C1 segment of cervical spinal cord (tissue), 14 donors: ENCODE measurements at regions not wholly inside any gene's neighbourhood (a gene's known extent, or its start where the extent isn't known, plus 50 kb on each side); places are given as distances from the start of the nearest gene placed in this dataset.

Source experiments
- DNase-seq, 14 donors: peaks; one replicate each; lab custom pipeline; 2025; lab: John Stamatoyannopoulos, UW

- DNase-seq: no peak
Observed at GRCh38 chr1:30409476-30410152, 313.8 kb downstream of the MATN1 start.

- no peak for DNase-seq
Observed at GRCh38 chr1:30407865-30408580, 315.4 kb downstream of the MATN1 start.

GRCh38 chr1:30406996-30407864 lies 316.2 kb downstream of the MATN1 start:
- DNase-seq: no peak

- no peak for DNase-seq
Observed at GRCh38 chr1:30405631-30406212, 317.7 kb downstream of the MATN1 start.

- DNase-seq: no peak
Observed at GRCh38 chr1:30405081-30405480, 318.3 kb downstream of the MATN1 start.

- DNase-seq: no peak
Observed at GRCh38 chr1:30404341-30404740, 319.0 kb downstream of the MATN1 start.

GRCh38 chr1:30403726-30404125 lies 319.7 kb downstream of the MATN1 start:
- no peak for DNase-seq

- DNase-seq: no peak
Observed at GRCh38 chr1:30403061-30403645, 320.2 kb downstream of the MATN1 start.

- DNase-seq: no peak
Observed at GRCh38 chr1:30402031-30402430, 321.4 kb downstream of the MATN1 start.

- no peak for DNase-seq
Observed at GRCh38 chr1:30400507-30400906, 322.9 kb downstream of the MATN1 start.

GRCh38 chr1:30399026-30399425 lies 324.4 kb downstream of the MATN1 start:
- DNase-seq: no peak

- no peak for DNase-seq
Observed at GRCh38 chr1:30397576-30397975, 325.8 kb downstream of the MATN1 start.

GRCh38 chr1:30395631-30396030 lies 327.8 kb downstream of the MATN1 start:
- DNase-seq: no peak

GRCh38 chr1:30388386-30388785 lies 335.0 kb downstream of the MATN1 start:
- no peak for DNase-seq

- no peak for DNase-seq
Observed at GRCh38 chr1:30386156-30386926, 337.0 kb downstream of the MATN1 start.

GRCh38 chr1:30385246-30385995 lies 338.0 kb downstream of the MATN1 start:
- no peak for DNase-seq

- no peak for DNase-seq
Observed at GRCh38 chr1:30384286-30385245, 338.8 kb downstream of the MATN1 start.

GRCh38 chr1:30383221-30383711 lies 340.1 kb downstream of the MATN1 start:
- no peak for DNase-seq

GRCh38 chr1:30382496-30382895 lies 340.9 kb downstream of the MATN1 start:
- DNase-seq: no peak
